Activated B cell treated with CpG ODN at 0.5 μM for 24 hours (primary cell): ENCODE measurements at regions not wholly inside any gene's neighbourhood (a gene's known extent, or its start where the extent isn't known, plus 50 kb on each side); places are given as distances from the start of the nearest gene placed in this dataset.

Experiments
- ATAC-seq: fragments of 200-7000 bp; cut with Tn5 transposase; one replicate; pipeline ENCODE4 v1.10.0; 2021; ENCODE audit warnings: low read depth, mild to moderate bottlenecking, moderate library complexity
- CTCF ChIA-PET: fragments of 350-600 bp; sonication (Branson Sonifier 250); formaldehyde crosslinking; loops from one replicate; lab custom pipeline; 2021; ENCODE audit warnings: antibody characterized with exemption; lab: Charles Lee
- POLR2A ChIA-PET: fragments of 350-600 bp; sonication (Branson Sonifier 250); formaldehyde crosslinking; loops from one replicate; lab custom pipeline; 2021; ENCODE audit warnings: antibody characterized with exemption; lab: Charles Lee
- DNase-seq: peaks from one replicate; pipeline ENCODE4 v3.0.0; 2022
- H3K27ac Mint-ChIP-seq: one replicate; pipeline ENCODE4 v1.8.0; 2020; ENCODE audit warnings: mixed read lengths
- H3K27me3 Mint-ChIP-seq: one replicate; pipeline ENCODE4 v1.8.0; 2021; ENCODE audit warnings: mixed read lengths
- H3K36me3 Mint-ChIP-seq: one replicate; pipeline ENCODE4 v1.8.0; 2021; ENCODE audit warnings: low read depth, mixed read lengths
- H3K4me1 Mint-ChIP-seq: one replicate; pipeline ENCODE4 v1.8.0; 2021; ENCODE audit warnings: mixed read lengths
- H3K4me3 Mint-ChIP-seq: one replicate; pipeline ENCODE4 v1.8.0; 2020; ENCODE audit warnings: mild to moderate bottlenecking, mixed read lengths
- H3K9me3 Mint-ChIP-seq: one replicate; pipeline ENCODE4 v1.8.0; 2020; ENCODE audit warnings: mixed read lengths
- intact Hi-C: fragments of 100-400 bp; cut with micrococcal nuclease; formaldehyde crosslinking; loops from one replicate; pipeline ENCODE4 v1.15.1; 2024
- TF ChIP-seq, protein P1 (sequence below): fragments of 200-600 bp; IDR thresholded peaks from one replicate; pipeline ENCODE4 v1.8.0; 2022; ENCODE audit warnings: antibody characterized with exemption, mild to moderate bottlenecking

DNA sequence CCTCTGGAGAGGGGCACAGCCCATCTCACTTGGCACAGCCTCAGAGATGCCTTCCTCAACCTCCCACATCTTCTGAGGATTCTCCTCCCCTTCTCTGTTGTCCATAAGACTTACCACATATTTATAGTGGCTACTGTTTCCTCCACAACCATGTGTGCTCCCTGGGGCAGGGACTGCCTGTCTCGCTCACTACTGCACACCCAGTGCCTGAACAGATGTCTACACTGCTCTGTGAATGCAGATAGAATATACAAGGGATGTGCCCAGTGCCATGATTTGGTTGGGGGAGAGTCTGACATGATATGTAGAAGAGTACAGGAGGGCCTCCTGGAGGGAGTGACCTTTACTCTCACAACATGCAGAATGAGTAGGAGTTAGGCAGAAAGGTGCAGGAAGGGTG lies 67.3 kb upstream of the ANO1 start:
- ATAC-seq (no peak), DNase-seq (no peak)
- TF ChIP-seq, protein P1, sequence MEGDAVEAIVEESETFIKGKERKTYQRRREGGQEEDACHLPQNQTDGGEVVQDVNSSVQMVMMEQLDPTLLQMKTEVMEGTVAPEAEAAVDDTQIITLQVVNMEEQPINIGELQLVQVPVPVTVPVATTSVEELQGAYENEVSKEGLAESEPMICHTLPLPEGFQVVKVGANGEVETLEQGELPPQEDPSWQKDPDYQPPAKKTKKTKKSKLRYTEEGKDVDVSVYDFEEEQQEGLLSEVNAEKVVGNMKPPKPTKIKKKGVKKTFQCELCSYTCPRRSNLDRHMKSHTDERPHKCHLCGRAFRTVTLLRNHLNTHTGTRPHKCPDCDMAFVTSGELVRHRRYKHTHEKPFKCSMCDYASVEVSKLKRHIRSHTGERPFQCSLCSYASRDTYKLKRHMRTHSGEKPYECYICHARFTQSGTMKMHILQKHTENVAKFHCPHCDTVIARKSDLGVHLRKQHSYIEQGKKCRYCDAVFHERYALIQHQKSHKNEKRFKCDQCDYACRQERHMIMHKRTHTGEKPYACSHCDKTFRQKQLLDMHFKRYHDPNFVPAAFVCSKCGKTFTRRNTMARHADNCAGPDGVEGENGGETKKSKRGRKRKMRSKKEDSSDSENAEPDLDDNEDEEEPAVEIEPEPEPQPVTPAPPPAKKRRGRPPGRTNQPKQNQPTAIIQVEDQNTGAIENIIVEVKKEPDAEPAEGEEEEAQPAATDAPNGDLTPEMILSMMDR = no peak
- Mint-ChIP-seq H3K4me3 (no peak overlapping the region), H3K36me3 (no peaks in the 10 kb centered on the region), H3K27me3 (no peaks in the 10 kb centered on the region), H3K27ac (no peak overlapping the region), H3K4me1 (no peaks in the 10 kb centered on the region), H3K9me3 (no peaks in the 10 kb centered on the region)
- POLR2A ChIA-PET = no interaction called here
- CTCF ChIA-PET = no interaction called here
- intact Hi-C loops = no loop called here

DNA sequence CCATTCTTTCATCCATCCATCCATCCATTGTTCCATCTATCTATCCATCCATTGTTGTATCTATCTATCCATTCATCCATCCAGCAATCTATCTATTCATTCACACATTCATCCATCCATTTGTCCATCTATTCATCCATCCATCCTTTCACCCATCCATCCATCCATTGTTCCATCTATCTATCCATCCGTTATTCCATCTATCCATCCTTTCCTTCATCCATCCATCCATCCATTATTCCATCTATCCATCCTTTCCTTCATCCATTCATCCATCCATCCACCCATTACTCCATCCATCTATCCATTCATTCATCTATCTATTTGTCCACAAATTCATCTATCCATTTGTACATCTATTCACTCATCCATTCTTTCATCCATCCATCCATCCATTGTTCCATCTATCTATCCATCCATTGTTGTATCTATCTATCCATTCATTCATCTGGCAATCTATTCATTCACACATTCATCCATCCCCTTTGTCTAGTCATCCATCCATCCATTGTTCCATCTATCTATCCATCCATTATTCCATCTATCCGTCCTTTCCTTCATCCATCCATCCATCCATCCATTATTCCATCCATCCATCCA lies 65.9 kb upstream of the ANO1 start:
- no peaks in the 10 kb centered on the region for H3K36me3 Mint-ChIP-seq
- intact Hi-C loops = no loop called here
- no peaks in the 10 kb centered on the region for H3K27me3 Mint-ChIP-seq
- H3K4me1 Mint-ChIP-seq = no peaks in the 10 kb centered on the region
- ChIA-PET POLR2A (no interaction called here), CTCF (no interaction called here)
- no peaks in the 10 kb centered on the region for H3K9me3 Mint-ChIP-seq
- ATAC-seq = no peak
- TF ChIP-seq, protein P1 = no peak
- no peak overlapping the region for H3K4me3 Mint-ChIP-seq
- no peak overlapping the region for H3K27ac Mint-ChIP-seq
- DNase-seq = no peak

DNA sequence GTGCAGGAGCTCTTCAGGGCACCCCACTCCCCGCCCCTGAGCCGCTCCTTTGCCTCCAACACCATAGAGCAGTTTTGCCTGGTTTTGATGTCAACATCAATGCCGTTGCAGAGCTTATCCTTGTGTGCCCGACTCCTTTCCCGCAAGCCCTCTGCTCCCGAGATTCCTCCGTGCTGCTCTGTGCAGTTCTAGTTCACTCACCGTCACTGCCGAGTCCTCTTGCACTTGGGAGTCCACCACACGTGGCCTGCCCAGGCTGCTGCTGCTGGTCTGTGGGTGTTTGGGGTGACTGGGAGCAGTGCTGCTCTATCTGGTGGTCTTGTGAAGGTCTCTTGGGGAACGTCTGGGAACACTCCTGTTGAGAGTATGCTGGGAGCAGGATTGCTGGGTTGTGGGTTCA lies 63.8 kb upstream of the ANO1 start:
- TF ChIP-seq, protein P1 = no peak
- Mint-ChIP-seq H3K4me3 (no peak overlapping the region), H3K27me3 (peaks cover 4% of the 10 kb centered on the region), H3K9me3 (no peaks in the 10 kb centered on the region), H3K36me3 (no peaks in the 10 kb centered on the region), H3K4me1 (no peaks in the 10 kb centered on the region), H3K27ac (no peak overlapping the region)
- ChIA-PET POLR2A (no interaction called here), CTCF (no interaction called here)
- ATAC-seq = no peak
- intact Hi-C loops = no loop called here
- DNase-seq = no peak

DNA sequence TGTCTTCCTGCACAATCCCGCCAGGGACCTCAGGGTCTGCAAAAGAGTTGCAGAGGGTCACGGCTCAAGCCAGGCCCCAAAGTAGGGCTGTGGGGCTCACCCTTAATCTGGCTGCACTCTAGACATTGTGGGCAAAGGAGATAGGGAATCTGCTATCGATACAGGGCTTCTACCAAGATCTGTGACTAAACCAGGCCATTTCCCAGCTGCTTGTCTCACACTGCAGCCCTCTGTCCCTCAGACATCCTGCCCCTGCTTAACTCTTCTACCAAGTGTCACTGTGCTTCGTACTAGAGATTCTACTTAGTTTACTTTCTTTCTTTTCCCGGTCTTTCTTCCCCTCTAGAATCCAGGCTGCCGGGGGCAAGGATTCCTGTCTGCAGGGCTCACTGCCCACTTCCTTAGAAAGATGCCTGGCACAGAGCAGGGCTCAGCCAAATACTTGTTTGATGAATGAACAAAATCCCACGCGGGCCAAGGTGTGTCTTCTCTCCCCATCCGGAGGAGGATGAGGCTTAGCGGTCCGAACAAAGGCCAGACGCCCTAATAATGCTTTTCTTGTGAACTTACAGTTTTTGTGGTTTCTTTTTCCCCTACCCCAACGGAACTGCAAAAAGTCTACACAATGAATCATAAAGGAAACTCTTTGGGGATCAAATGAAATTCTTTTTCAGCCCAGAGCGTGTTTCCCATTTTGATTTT lies 61.3 kb upstream of the ANO1 start:
- ChIA-PET CTCF (no interaction called here), POLR2A (no interaction called here)
- ATAC-seq (no peak), DNase-seq (no peak)
- intact Hi-C loops = no loop called here
- TF ChIP-seq, protein P1 = no peak
- H3K9me3 Mint-ChIP-seq = no peaks in the 10 kb centered on the region
- peaks cover 8% of the 10 kb centered on the region for H3K27me3 Mint-ChIP-seq
- H3K4me3 Mint-ChIP-seq = no peak overlapping the region
- H3K4me1 Mint-ChIP-seq = no peaks in the 10 kb centered on the region
- no peaks in the 10 kb centered on the region for H3K36me3 Mint-ChIP-seq
- no peak overlapping the region for H3K27ac Mint-ChIP-seq

DNA sequence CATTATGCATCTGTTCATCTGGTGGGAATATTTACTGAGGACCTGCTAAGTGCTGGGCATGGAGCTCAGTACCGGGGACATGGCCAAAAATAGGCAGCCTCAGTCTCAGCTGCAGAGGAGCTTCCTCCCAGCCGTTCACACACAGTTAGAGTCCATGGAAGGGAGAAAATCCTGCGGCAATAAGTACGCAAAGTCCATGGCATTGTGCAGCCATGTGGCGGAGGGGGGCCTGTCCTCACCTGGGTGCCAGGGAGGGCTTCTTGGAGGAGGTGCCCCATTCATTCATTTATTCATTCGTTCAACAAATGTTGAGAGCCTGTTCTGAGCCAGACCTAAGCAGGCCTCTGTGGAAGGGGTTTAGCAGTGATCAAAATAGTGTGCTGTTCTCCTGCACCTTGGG lies 59.3 kb upstream of the ANO1 start:
- Mint-ChIP-seq H3K27me3 (peaks cover 8% of the 10 kb centered on the region), H3K27ac (no peak overlapping the region)
- ATAC-seq = no peak

More for the DNA sequence above, 59.3 kb upstream of the ANO1 start:
- intact Hi-C loops = no loop called here
- TF ChIP-seq, protein P1 = no peak
- ChIA-PET POLR2A (no interaction called here), CTCF (no interaction called here)
- Mint-ChIP-seq H3K4me3 (no peak overlapping the region), H3K36me3 (no peaks in the 10 kb centered on the region), H3K9me3 (no peaks in the 10 kb centered on the region), H3K4me1 (no peaks in the 10 kb centered on the region)
- DNase-seq = no peak
